Activated CD4-positive, alpha-beta T cell treated with anti-CD3 and anti-CD28 coated beads, Interleukin-2, Interleukin-6, amounts not matched to agents 100 ng/mL and 50 ng/mL, durations not matched to agents 16 hours and 8 hours (primary cell): ENCODE measurements at regions not wholly inside any gene's neighbourhood (a gene's known extent, or its start where the extent isn't known, plus 50 kb on each side); places are given as distances from the start of the nearest gene placed in this dataset.

ENCODE experiments used
- DNase-seq: peaks from one replicate; pipeline ENCODE4 v3.0.0-alpha.2; 2020

GRCh38 chr2:188158337-188159100 lies 133.2 kb upstream of the GULP1 start:
- no peak for DNase-seq

- DNase-seq = no peak
Measured at GRCh38 chr2:188159484-188159883, 132.2 kb upstream of the GULP1 start.

GRCh38 chr2:188170356-188170755 lies 121.3 kb upstream of the GULP1 start:
- no peak for DNase-seq

- DNase-seq = no peak
Measured at GRCh38 chr2:188176620-188177019, 115.1 kb upstream of the GULP1 start.

- no peak for DNase-seq
Measured at GRCh38 chr2:188181067-188181838, 110.4 kb upstream of the GULP1 start.

GRCh38 chr2:188181884-188182283 lies 109.8 kb upstream of the GULP1 start:
- no peak for DNase-seq

- no peak for DNase-seq
Measured at GRCh38 chr2:188187726-188188125, 103.9 kb upstream of the GULP1 start.

- DNase-seq = no peak
Measured at GRCh38 chr2:188189356-188189755, 102.3 kb upstream of the GULP1 start.

- no peak for DNase-seq
Measured at GRCh38 chr2:188193230-188193629, 98.4 kb upstream of the GULP1 start.

GRCh38 chr2:188196343-188197008 lies 95.2 kb upstream of the GULP1 start:
- no peak for DNase-seq

GRCh38 chr2:188199716-188200128 lies 92.0 kb upstream of the GULP1 start:
- DNase-seq = no peak

GRCh38 chr2:188201639-188202038 lies 90.0 kb upstream of the GULP1 start:
- DNase-seq = no peak

GRCh38 chr2:188202777-188203176 lies 88.9 kb upstream of the GULP1 start:
- no peak for DNase-seq

- no peak for DNase-seq
Measured at GRCh38 chr2:188203776-188204175, 87.9 kb upstream of the GULP1 start.

GRCh38 chr2:188204824-188205223 lies 86.8 kb upstream of the GULP1 start:
- DNase-seq = no peak

GRCh38 chr2:188207554-188207953 lies 84.1 kb upstream of the GULP1 start:
- no peak for DNase-seq

GRCh38 chr2:188209218-188209617 lies 82.5 kb upstream of the GULP1 start:
- DNase-seq = no peak

GRCh38 chr2:188217264-188217663 lies 74.4 kb upstream of the GULP1 start:
- DNase-seq = no peak

- DNase-seq = no peak
Measured at GRCh38 chr2:188219541-188219940, 72.1 kb upstream of the GULP1 start.

- no peak for DNase-seq
Measured at GRCh38 chr2:188220535-188220934, 71.1 kb upstream of the GULP1 start.

- no peak for DNase-seq
Measured at GRCh38 chr2:188227713-188228112, 64.0 kb upstream of the GULP1 start.

GRCh38 chr2:188235364-188235763 lies 56.3 kb upstream of the GULP1 start:
- DNase-seq = peak; percentile 45

GRCh38 chr2:188238386-188238785 lies 53.3 kb upstream of the GULP1 start:
- DNase-seq = no peak
